ENCODE measurements at regions not wholly inside any gene's neighbourhood (a gene's known extent, or its start where the extent isn't known, plus 50 kb on each side); places are given as distances from the start of the nearest gene placed in this dataset.

GRCh38 chr13:39282400-39282972, 244.2 kb downstream of the NHLRC3 start:
- no peak for DNase-seq (ENCODE audit: low read depth, low spot score)

GRCh38 chr13:39283072-39283471, 244.8 kb downstream of the NHLRC3 start:
- no peak for DNase-seq (ENCODE audit: low read depth, low spot score)

GRCh38 chr13:39284801-39285388, 246.6 kb downstream of the NHLRC3 start:
- DNase-seq (ENCODE audit: low read depth, low spot score), result no peak

All from smooth muscle cell of the brain vasculature (primary cell).